BE2C (cell line): ENCODE measurements at regions not wholly inside any gene's neighbourhood (a gene's known extent, or its start where the extent isn't known, plus 50 kb on each side); places are given as distances from the start of the nearest gene placed in this dataset.

Source experiments
- DNase-seq: peaks from one replicate; pipeline ENCODE4 v3.0.0-alpha.2; 2020
- H3K27me3 ChIP-seq: fragments of 250-450 bp; sonication (Bioruptor Pico); 2 replicates; pipeline ENCODE4 v1.5.1; 2020; ENCODE audit warnings: mild to moderate bottlenecking
- H3K36me3 ChIP-seq: fragments of 250-450 bp; sonication (Bioruptor Pico); 2 replicates; pipeline ENCODE4 v1.5.1; 2020; ENCODE audit warnings: mild to moderate bottlenecking
- H3K4me1 ChIP-seq: fragments of 250-450 bp; sonication (Bioruptor Pico); 2 replicates; pipeline ENCODE4 v1.5.1; 2020
- H3K4me3 ChIP-seq: 2 replicates; pipeline ENCODE4 v1.5.1; 2011; ENCODE audit warnings: low read depth, low read length
- H3K9me3 ChIP-seq: fragments of 250-450 bp; sonication (Bioruptor Pico); 2 replicates; pipeline ENCODE4 v1.5.1; 2020
- TF ChIP-seq, protein P1 (sequence below): IDR thresholded peaks from 2 replicates; pipeline ENCODE4 v1.5.1; 2012; ENCODE audit warnings: mild to moderate bottlenecking, low read depth, low read length

- no peak overlapping the region for H3K4me3 ChIP-seq
- TF ChIP-seq, protein P1, sequence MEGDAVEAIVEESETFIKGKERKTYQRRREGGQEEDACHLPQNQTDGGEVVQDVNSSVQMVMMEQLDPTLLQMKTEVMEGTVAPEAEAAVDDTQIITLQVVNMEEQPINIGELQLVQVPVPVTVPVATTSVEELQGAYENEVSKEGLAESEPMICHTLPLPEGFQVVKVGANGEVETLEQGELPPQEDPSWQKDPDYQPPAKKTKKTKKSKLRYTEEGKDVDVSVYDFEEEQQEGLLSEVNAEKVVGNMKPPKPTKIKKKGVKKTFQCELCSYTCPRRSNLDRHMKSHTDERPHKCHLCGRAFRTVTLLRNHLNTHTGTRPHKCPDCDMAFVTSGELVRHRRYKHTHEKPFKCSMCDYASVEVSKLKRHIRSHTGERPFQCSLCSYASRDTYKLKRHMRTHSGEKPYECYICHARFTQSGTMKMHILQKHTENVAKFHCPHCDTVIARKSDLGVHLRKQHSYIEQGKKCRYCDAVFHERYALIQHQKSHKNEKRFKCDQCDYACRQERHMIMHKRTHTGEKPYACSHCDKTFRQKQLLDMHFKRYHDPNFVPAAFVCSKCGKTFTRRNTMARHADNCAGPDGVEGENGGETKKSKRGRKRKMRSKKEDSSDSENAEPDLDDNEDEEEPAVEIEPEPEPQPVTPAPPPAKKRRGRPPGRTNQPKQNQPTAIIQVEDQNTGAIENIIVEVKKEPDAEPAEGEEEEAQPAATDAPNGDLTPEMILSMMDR: no peak
- DNase-seq: no peak
- H3K27me3 ChIP-seq: no peaks in the 10 kb centered on the region
- no peaks in the 10 kb centered on the region for H3K9me3 ChIP-seq
- no peaks in the 10 kb centered on the region for H3K4me1 ChIP-seq
- H3K36me3 ChIP-seq: no peaks in the 10 kb centered on the region
Observed at GRCh38 chr15:47288794-47289193, 428.5 kb upstream of the SEMA6D start.

GRCh38 chr15:47289656-47290055 lies 427.6 kb upstream of the SEMA6D start:
- TF ChIP-seq, protein P1: no peak
- H3K27me3 ChIP-seq: no peaks in the 10 kb centered on the region
- H3K4me1 ChIP-seq: no peaks in the 10 kb centered on the region
- no peaks in the 10 kb centered on the region for H3K36me3 ChIP-seq
- H3K4me3 ChIP-seq: no peak overlapping the region
- no peaks in the 10 kb centered on the region for H3K9me3 ChIP-seq
- DNase-seq: no peak

GRCh38 chr15:47291767-47292166 lies 425.5 kb upstream of the SEMA6D start:
- Histone ChIP-seq H3K9me3 (no peaks in the 10 kb centered on the region), H3K36me3 (no peaks in the 10 kb centered on the region), H3K4me3 (no peak overlapping the region), H3K27me3 (no peaks in the 10 kb centered on the region), H3K4me1 (no peaks in the 10 kb centered on the region)
- TF ChIP-seq, protein P1: no peak
- no peak for DNase-seq

GRCh38 chr15:47292638-47293190 lies 424.6 kb upstream of the SEMA6D start:
- DNase-seq: no peak
- Histone ChIP-seq H3K4me3 (no peak overlapping the region), H3K36me3 (no peaks in the 10 kb centered on the region), H3K9me3 (no peaks in the 10 kb centered on the region), H3K27me3 (no peaks in the 10 kb centered on the region), H3K4me1 (no peaks in the 10 kb centered on the region)
- TF ChIP-seq, protein P1: no peak

DNA sequence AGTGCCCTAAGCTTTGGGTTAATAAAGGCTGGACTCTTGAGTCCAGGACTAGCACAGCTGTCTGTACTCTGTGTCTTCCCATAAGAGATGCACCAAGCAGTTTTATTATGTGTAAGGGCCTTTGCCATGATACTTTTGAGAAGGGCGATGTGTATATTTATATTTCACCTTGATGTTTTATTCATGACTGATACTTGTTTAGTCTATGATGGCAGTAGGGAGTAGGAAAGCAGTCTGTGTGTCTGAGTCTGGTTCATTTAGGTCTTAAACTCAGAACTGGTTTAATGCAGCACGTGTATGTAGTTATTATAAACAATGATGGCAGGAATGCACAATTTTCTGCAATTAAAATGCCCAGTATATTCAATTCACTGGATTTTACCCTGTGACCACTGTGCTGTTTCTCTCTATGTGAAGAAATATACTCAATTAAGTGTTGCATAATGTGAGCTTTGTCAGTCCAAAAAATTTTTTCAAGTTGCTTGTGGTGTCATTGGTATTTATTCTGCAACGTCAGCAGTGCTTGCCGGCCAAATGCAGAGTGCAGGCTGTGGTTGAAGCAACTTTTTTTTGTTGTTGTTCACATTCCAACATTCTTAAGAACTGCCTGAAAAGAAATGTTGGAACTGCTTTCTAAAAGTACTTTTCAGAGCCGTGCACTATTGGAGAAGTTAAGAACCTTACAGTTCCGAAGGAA lies 423.7 kb upstream of the SEMA6D start:
- Histone ChIP-seq H3K4me1 (no peaks in the 10 kb centered on the region), H3K27me3 (no peaks in the 10 kb centered on the region), H3K4me3 (no peak overlapping the region), H3K36me3 (no peaks in the 10 kb centered on the region), H3K9me3 (no peaks in the 10 kb centered on the region)
- no peak for DNase-seq
- TF ChIP-seq, protein P1: no peak

DNA sequence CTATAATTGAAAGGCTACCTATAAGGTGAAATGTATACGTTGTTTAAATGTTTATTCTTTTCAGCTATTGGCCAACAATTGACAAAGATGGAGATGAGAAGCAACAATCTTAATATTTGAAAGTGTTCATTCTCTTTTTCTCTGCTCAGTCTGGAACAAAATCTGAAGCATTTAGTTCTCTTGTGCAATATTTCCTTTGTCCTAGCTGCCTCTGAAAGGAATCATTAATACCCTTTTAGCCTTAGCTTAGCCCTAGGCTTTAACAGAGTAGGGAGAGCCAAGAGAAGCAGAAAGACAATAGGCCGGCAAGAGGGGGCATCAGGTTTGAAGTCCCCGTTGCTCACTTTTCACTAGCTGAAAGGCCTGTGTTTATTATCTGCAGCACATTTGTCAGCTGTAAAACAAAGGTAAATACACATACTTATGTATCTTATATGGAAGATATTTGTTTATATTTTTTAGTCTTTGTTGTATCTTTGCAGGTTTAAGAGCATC lies 422.5 kb upstream of the SEMA6D start:
- Histone ChIP-seq H3K27me3 (no peaks in the 10 kb centered on the region), H3K4me1 (no peaks in the 10 kb centered on the region), H3K4me3 (no peak overlapping the region), H3K9me3 (no peaks in the 10 kb centered on the region), H3K36me3 (no peaks in the 10 kb centered on the region)
- no peak for DNase-seq
- TF ChIP-seq, protein P1: no peak
